Embryonic facial prominence (tissue), 1 donor: ENCODE measurements at regions not wholly inside any gene's neighbourhood (a gene's known extent, or its start where the extent isn't known, plus 50 kb on each side); places are given as distances from the start of the nearest gene placed in this dataset.

Experiments used
- DNase-seq: peaks from one replicate; pipeline ENCODE4 v3.0.0-alpha.2; 2016; ENCODE audit errors: extremely low spot score

- DNase-seq, result no peak
These were observed 65.7 kb upstream of the FERD3L start for GRCh38 chr7:19210893-19211413.

GRCh38 chr7:19209166-19209696, 64.0 kb upstream of the FERD3L start:
- DNase-seq, result no peak

- no peak for DNase-seq
These were observed 61.5 kb upstream of the FERD3L start for GRCh38 chr7:19206721-19207120.

- no peak for DNase-seq
These were observed 58.5 kb upstream of the FERD3L start for GRCh38 chr7:19203686-19204085.

GRCh38 chr7:19202599-19202998, 57.4 kb upstream of the FERD3L start:
- no peak for DNase-seq
